Body of pancreas (tissue), 4 donors: ENCODE measurements at regions not wholly inside any gene's neighbourhood (a gene's known extent, or its start where the extent isn't known, plus 50 kb on each side); places are given as distances from the start of the nearest gene placed in this dataset.

ENCODE experiments used
- POLR2A ChIP-seq, 3 donors: fragments of 450-650 bp; IDR thresholded peaks; one replicate each; pipeline ENCODE4 v1.6.1; 2016; ENCODE audit warnings: antibody characterized with exemption in 3 of 3, mild to moderate bottlenecking in 2 of 3
- TF ChIP-seq, protein P1 (sequence below), 7 experiments: fragments of 450-650 bp in 4 of 7; fragments of 200-600 bp in 3 of 7; sonication (generic) in 3 of 7; IDR thresholded peaks; one replicate each; pipeline ENCODE4 v1.5.1; 2016 to 2019; ENCODE audit warnings: antibody characterized with exemption in 7 of 7

DNA sequence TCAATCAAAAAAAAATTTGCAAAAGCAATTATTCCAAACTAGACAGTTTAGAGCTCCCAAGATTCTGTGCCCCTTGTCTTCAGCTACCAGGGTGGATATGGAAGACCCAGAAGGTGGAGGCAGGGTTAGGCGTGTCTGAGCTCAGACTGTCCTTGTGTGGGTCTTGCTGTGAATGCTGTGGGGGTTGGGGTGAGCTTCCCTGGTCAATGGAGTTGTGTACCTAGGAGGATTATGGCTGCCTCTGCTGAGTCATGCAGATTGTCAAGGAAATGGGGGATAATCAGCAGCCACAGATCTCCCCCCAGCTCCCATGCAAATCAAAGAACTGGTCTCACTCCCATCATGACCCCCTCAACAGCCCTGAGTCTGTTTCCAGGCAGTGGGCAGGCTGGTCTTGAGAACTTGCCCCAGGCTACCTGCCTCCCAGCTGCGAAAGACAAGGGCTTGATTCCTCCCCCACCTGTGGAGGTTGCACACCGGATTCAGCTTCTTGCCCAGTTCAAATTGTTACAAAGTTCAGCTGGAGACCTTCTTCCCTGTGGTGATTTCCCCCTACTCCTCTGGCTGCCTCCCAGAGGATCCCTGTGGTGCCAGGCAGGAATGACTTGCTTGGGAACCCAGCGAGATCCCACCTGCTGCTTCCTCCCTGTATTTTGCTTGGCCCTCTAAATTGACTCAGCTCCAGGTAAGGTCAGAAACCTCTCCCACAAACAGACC lies 77.0 kb downstream of the RAD51AP2 start:
- TF ChIP-seq, protein P1, sequence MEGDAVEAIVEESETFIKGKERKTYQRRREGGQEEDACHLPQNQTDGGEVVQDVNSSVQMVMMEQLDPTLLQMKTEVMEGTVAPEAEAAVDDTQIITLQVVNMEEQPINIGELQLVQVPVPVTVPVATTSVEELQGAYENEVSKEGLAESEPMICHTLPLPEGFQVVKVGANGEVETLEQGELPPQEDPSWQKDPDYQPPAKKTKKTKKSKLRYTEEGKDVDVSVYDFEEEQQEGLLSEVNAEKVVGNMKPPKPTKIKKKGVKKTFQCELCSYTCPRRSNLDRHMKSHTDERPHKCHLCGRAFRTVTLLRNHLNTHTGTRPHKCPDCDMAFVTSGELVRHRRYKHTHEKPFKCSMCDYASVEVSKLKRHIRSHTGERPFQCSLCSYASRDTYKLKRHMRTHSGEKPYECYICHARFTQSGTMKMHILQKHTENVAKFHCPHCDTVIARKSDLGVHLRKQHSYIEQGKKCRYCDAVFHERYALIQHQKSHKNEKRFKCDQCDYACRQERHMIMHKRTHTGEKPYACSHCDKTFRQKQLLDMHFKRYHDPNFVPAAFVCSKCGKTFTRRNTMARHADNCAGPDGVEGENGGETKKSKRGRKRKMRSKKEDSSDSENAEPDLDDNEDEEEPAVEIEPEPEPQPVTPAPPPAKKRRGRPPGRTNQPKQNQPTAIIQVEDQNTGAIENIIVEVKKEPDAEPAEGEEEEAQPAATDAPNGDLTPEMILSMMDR (IDR thresholded peaks at IDR 0.05): no peak
- TF ChIP-seq POLR2A (IDR thresholded peaks at IDR 0.05): no peak
